AG09309 (cell line): ENCODE measurements at regions not wholly inside any gene's neighbourhood (a gene's known extent, or its start where the extent isn't known, plus 50 kb on each side); places are given as distances from the start of the nearest gene placed in this dataset.

Experiments
- DNase-seq: peaks from one replicate; pipeline ENCODE4 v3.0.0-alpha.2; 2010; ENCODE audit warnings: low read depth
- H3K4me3 ChIP-seq: 2 replicates; pipeline ENCODE4 v1.5.1; 2011; ENCODE audit warnings: mild to moderate bottlenecking, low read depth, low read length, moderate library complexity; ENCODE audit not compliant: control insufficient read depth
- TF ChIP-seq, protein P1 (sequence below): IDR thresholded peaks from 2 replicates; pipeline ENCODE4 v1.5.1; 2011; ENCODE audit warnings: mild to moderate bottlenecking, low read depth, low read length, inconsistent platforms; ENCODE audit not compliant: insufficient read depth, control insufficient read depth; ENCODE audit errors: missing control alignments

DNA sequence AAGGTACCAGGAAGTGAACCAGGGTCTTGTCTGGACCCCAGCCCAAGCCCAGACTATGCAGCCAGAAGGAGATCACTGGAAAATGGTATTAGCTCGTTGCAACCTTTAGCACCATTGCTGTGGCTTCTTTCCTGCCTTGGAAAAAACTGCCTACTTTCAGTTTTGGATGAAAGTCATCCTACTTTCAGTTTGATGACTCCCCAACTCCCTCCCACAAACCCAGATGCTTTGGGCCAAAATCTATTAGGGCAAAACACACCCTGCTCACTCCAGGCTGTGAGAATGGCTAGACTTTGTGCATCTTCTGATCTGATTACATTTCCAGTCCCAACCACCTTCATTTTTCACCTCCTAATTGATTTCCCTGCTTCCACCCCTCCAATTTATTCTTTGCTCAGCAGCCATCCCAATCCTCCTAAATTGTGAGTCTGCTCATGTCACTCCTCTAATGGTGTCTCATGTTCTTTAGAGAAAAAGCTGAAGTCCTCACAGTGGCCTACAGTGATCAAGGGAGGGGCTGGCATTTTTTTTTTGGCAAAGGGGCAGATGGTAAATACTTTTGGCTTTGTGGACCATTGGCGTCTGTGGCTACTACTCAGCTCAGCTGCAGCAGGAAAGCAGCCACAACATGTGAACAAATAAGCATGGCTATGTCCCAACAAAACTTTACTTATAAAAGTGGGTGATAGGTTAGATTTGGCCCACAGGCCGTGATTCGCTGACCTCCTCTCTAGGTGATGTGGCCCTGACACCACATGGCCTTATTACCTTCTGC is 368.7 kb downstream of the SLC4A3 start:
- H3K4me3 ChIP-seq, result no peak overlapping the region
- TF ChIP-seq, protein P1, sequence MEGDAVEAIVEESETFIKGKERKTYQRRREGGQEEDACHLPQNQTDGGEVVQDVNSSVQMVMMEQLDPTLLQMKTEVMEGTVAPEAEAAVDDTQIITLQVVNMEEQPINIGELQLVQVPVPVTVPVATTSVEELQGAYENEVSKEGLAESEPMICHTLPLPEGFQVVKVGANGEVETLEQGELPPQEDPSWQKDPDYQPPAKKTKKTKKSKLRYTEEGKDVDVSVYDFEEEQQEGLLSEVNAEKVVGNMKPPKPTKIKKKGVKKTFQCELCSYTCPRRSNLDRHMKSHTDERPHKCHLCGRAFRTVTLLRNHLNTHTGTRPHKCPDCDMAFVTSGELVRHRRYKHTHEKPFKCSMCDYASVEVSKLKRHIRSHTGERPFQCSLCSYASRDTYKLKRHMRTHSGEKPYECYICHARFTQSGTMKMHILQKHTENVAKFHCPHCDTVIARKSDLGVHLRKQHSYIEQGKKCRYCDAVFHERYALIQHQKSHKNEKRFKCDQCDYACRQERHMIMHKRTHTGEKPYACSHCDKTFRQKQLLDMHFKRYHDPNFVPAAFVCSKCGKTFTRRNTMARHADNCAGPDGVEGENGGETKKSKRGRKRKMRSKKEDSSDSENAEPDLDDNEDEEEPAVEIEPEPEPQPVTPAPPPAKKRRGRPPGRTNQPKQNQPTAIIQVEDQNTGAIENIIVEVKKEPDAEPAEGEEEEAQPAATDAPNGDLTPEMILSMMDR, result no peak
- no peak for DNase-seq

- DNase-seq, result no peak
- TF ChIP-seq, protein P1, result peak; percentile 53
Measured at GRCh38 chr2:219997341-219997851, 370.0 kb downstream of the SLC4A3 start.

GRCh38 chr2:219998107-219998506 is 370.7 kb downstream of the SLC4A3 start:
- TF ChIP-seq, protein P1, result peak; percentile 38
- no peak for DNase-seq

More at GRCh38 chr2:219997341-219997851, 370.0 kb downstream of the SLC4A3 start:
- no peak overlapping the region for H3K4me3 ChIP-seq

DNA sequence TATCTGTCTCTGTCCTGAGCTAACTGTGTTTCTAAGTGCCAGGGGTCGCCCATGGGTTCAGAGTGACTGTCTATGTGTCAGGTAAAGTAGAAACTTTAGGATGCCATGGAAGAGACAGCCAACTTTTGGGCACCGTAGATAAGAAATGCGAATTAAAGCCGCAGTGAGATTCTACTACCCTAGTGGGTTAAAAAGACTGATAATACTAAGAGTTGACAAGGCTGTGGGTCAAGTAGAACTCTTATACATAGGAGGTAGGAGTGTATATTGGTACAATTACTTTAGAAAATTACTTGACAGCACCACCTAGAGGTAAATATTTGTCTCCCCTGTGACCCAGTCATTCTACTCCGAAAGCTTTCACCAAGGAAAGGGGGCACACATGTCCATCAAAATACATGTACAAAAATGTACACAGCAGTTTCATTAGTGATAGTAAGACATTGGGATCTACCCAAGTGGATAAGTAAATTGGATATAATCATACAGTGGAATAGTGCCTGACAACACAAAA is 371.3 kb downstream of the SLC4A3 start:
- no peak overlapping the region for H3K4me3 ChIP-seq
- DNase-seq, result no peak
- TF ChIP-seq, protein P1, result no peak

More at GRCh38 chr2:219998107-219998506, 370.7 kb downstream of the SLC4A3 start:
- no peak overlapping the region for H3K4me3 ChIP-seq

- TF ChIP-seq, protein P1, result no peak
- DNase-seq, result no peak
Measured at GRCh38 chr2:220000080-220000479, 372.6 kb downstream of the SLC4A3 start.

DNA sequence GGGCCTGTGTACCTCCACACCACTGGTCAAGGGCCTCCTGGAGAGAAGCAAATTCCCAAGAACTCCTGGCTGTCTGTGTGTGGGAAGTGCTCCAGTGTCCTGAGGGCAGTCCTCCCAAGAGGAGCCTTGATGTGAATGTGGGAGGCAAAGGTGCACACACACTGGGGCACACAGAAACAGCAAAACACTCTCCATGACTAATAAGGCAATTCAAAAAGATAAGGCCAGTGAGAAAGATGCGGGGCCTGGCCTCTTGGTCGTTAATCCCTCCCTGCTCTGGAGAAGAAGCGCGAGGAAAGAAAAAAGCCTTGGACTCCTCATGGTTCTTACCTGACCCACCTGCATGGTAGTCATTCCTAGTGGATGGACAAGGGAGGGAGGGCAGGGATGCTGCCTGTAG is 373.2 kb downstream of the SLC4A3 start:
- DNase-seq, result no peak
- TF ChIP-seq, protein P1, result no peak
- no peak overlapping the region for H3K4me3 ChIP-seq

More at GRCh38 chr2:220000080-220000479, 372.6 kb downstream of the SLC4A3 start:
- H3K4me3 ChIP-seq, result no peak overlapping the region
